Prostate gland (tissue), 2 donors: ENCODE measurements at regions not wholly inside any gene's neighbourhood (a gene's known extent, or its start where the extent isn't known, plus 50 kb on each side); places are given as distances from the start of the nearest gene placed in this dataset.

Experiments
- DNase-seq: peaks from one replicate; pipeline ENCODE4 v3.0.0-alpha.2; 2019; ENCODE audit warnings: low spot score
- H3K27ac ChIP-seq, 2 donors: fragments of 200-600 bp; sonication (generic); 2 replicates each; pipeline ENCODE4 v1.5.1; 2017 to 2019
- H3K27me3 ChIP-seq: fragments of 200-600 bp; sonication (generic); replicated peaks from 2 replicates; pipeline ENCODE4 v1.5.1; 2019; ENCODE audit not compliant: insufficient read depth
- H3K36me3 ChIP-seq, 2 donors: fragments of 200-600 bp; sonication (generic); 1 replicate in 1 of 2; 2 replicates in 1 of 2; pipeline versions ENCODE4 v1.5.1 to v1.8.1; 2017 to 2019
- H3K4me1 ChIP-seq: fragments of 200-600 bp; sonication (generic); replicated peaks from 2 replicates; pipeline ENCODE4 v1.5.1; 2019
- H3K4me3 ChIP-seq, 2 donors: fragments of 200-600 bp; sonication (generic); 2 replicates each; pipeline ENCODE4 v1.5.1; 2017 to 2019
- H3K9me3 ChIP-seq: fragments of 200-600 bp; sonication (generic); 2 replicates; pipeline ENCODE4 v1.5.1; 2017
- CTCF ChIP-seq, 4 experiments: fragments of 200-600 bp in 2 of 4; fragments of 450-650 bp in 2 of 4; sonication (generic) in 2 of 4; IDR thresholded peaks; 1 replicate in 3 of 4; 2 replicates in 1 of 4; pipeline ENCODE4 v1.5.1; 2016 to 2019; ENCODE audit warnings: antibody characterized with exemption in 4 of 4, mild to moderate bottlenecking in 2 of 4, moderate library complexity in 2 of 4
- POLR2A ChIP-seq: fragments of 450-650 bp; IDR thresholded peaks from one replicate; pipeline ENCODE4 v1.6.1; 2016; ENCODE audit warnings: antibody characterized with exemption, mild to moderate bottlenecking
- POLR2AphosphoS5 ChIP-seq: sonication (generic); formaldehyde crosslinking; IDR thresholded peaks from one replicate; pipeline ENCODE4 v1.6.1; 2017; ENCODE audit warnings: antibody characterized with exemption
- WGBS: methylation state at CpG from one replicate; pipeline ENCODE4 v1.1.5; 2018; 5-methylcytosine and 5-hydroxymethylcytosine counted together
- intact Hi-C: fragments of 100-400 bp; cut with DNase I; formaldehyde crosslinking; loops from one replicate; pipeline ENCODE4 v1.14.2; 2022

GRCh38 chr7:49320083-49320482 is 395.7 kb downstream of the CDC14C start:
- intact Hi-C loops, result no loop called here

GRCh38 chr7:49321843-49322242 is 397.5 kb downstream of the CDC14C start:
- Histone ChIP-seq H3K27ac (no peak overlapping the region), H3K36me3 (no peaks in the 10 kb centered on the region), H3K4me1 (no peaks in the 10 kb centered on the region), H3K4me3 (no peak overlapping the region), H3K27me3 (no peaks in the 10 kb centered on the region), H3K9me3 (no peaks in the 10 kb centered on the region)
- TF ChIP-seq POLR2A, result no peak
- TF ChIP-seq POLR2AphosphoS5, result no peak
- TF ChIP-seq CTCF (IDR thresholded peaks at IDR 0.05), result no peak
- no peak for DNase-seq
- 84% methylated on average over 1 of the region's 1 CpG for WGBS
- intact Hi-C loops, result no loop called here

More at GRCh38 chr7:49320083-49320482, 395.7 kb downstream of the CDC14C start:
- Histone ChIP-seq H3K27ac (no peak overlapping the region), H3K27me3 (no peaks in the 10 kb centered on the region), H3K9me3 (no peaks in the 10 kb centered on the region), H3K4me3 (no peak overlapping the region), H3K4me1 (no peaks in the 10 kb centered on the region), H3K36me3 (no peaks in the 10 kb centered on the region)
- DNase-seq, result no peak
- WGBS, result 65% methylated on average over 4 of the region's 4 CpGs
- TF ChIP-seq POLR2AphosphoS5 (no peak), CTCF (IDR thresholded peaks at IDR 0.05) (no peak), POLR2A (no peak)

- intact Hi-C loops, result no loop called here
- Histone ChIP-seq H3K4me3 (no peak overlapping the region), H3K27ac (no peak overlapping the region), H3K9me3 (no peaks in the 10 kb centered on the region), H3K4me1 (no peaks in the 10 kb centered on the region), H3K36me3 (no peaks in the 10 kb centered on the region), H3K27me3 (no peaks in the 10 kb centered on the region)
- TF ChIP-seq POLR2AphosphoS5, result no peak
- no peak for TF ChIP-seq CTCF (IDR thresholded peaks at IDR 0.05)
- no peak for TF ChIP-seq POLR2A
- no peak for DNase-seq
Measured at GRCh38 chr7:49322476-49322875, 398.1 kb downstream of the CDC14C start.

- no peaks in the 10 kb centered on the region for H3K4me1 ChIP-seq
- no peak for TF ChIP-seq POLR2A
- no peak for TF ChIP-seq POLR2AphosphoS5
- no peak for TF ChIP-seq CTCF (IDR thresholded peaks at IDR 0.05)
- no peaks in the 10 kb centered on the region for H3K27me3 ChIP-seq
- no peaks in the 10 kb centered on the region for H3K36me3 ChIP-seq
- no peaks in the 10 kb centered on the region for H3K9me3 ChIP-seq
- WGBS, result 72% methylated on average over 3 of the region's 3 CpGs
- no peak for DNase-seq
- H3K4me3 ChIP-seq, result no peak overlapping the region
- no peak overlapping the region for H3K27ac ChIP-seq
- intact Hi-C loops, result no loop called here
Measured at GRCh38 chr7:49324040-49324439, 399.7 kb downstream of the CDC14C start.

GRCh38 chr7:49324707-49325106 is 400.4 kb downstream of the CDC14C start:
- Histone ChIP-seq H3K27me3 (no peaks in the 10 kb centered on the region), H3K36me3 (no peaks in the 10 kb centered on the region), H3K4me1 (no peaks in the 10 kb centered on the region), H3K9me3 (no peaks in the 10 kb centered on the region), H3K27ac (no peak overlapping the region), H3K4me3 (no peak overlapping the region)
- 79% methylated on average over 1 of the region's 1 CpG for WGBS
- TF ChIP-seq POLR2A, result no peak
- no peak for TF ChIP-seq CTCF (IDR thresholded peaks at IDR 0.05)
- no peak for TF ChIP-seq POLR2AphosphoS5
- DNase-seq, result no peak
- intact Hi-C loops, result no loop called here
